ENCODE measurements at regions not wholly inside any gene's neighbourhood (a gene's known extent, or its start where the extent isn't known, plus 50 kb on each side); places are given as distances from the start of the nearest gene placed in this dataset.

- ATAC-seq (ENCODE audit: insufficient read depth, low read depth) (no peak), DNase-seq (no peak)
- no peaks in the 10 kb centered on the region for H3K9me3 ChIP-seq (ENCODE audit: insufficient read depth, low read length, severe bottlenecking)
- no peaks in the 10 kb centered on the region for H4K20me1 ChIP-seq (ENCODE audit: insufficient read depth, low read length)
- no peak overlapping the region for H3K27ac ChIP-seq (ENCODE audit: low read length)
- no peak overlapping the region for H3K4me2 ChIP-seq (ENCODE audit: insufficient read depth, low read length)
- no peak overlapping the region for H3K9ac ChIP-seq (ENCODE audit: low read depth, low read length)
- no peaks in the 10 kb centered on the region for H3K36me3 ChIP-seq (ENCODE audit: insufficient read depth, low read length)
- H2AFZ ChIP-seq (ENCODE audit: low read depth, low read length), result no peak overlapping the region
- H3K79me2 ChIP-seq (ENCODE audit: insufficient read depth, low read length), result no peaks in the 10 kb centered on the region
- no peak overlapping the region for H3K4me3 ChIP-seq (ENCODE audit: low read depth in 1 of 2, low read length in 2 of 2)
- no peak for TF ChIP-seq CTCF (IDR thresholded peaks at IDR 0.05; ENCODE audit: borderline replicate concordance, extremely low read depth, low read length, poor library complexity, severe bottlenecking)
- TF ChIP-seq EZH2 (IDR thresholded peaks at IDR 0.05; ENCODE audit: borderline replicate concordance, low read depth, low read length, severe bottlenecking), result no peak
- no peaks in the 10 kb centered on the region for H3K4me1 ChIP-seq (ENCODE audit: insufficient read depth, low read length)
- H3K27me3 ChIP-seq (ENCODE audit: insufficient read depth, low read length, poor library complexity), result no peaks in the 10 kb centered on the region
Observed at GRCh38 chr3:117106396-117106795, 396.8 kb downstream of the TUSC7 start.

DNA sequence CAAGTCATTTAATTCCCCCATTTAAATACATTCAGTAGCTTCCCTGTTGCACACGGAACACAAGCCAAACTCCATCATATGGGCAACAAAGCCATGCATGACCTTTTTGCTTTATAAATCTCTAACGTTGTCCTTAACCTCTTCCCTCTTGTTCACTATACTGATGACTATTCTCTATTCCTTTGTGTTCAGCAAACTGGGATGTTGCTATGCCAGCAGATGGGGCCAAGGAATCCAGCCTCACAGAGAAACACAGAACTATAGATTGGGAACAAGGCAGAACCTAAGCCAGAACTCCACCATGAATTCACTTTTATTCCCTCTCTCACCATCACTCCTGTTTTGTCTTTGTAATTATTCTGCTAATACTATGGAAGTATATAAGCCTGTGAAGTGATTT lies 398.4 kb downstream of the TUSC7 start:
- Histone ChIP-seq H4K20me1 (ENCODE audit: insufficient read depth, low read length) (no peaks in the 10 kb centered on the region), H2AFZ (ENCODE audit: low read depth, low read length) (no peak overlapping the region), H3K4me1 (ENCODE audit: insufficient read depth, low read length) (no peaks in the 10 kb centered on the region), H3K9me3 (ENCODE audit: insufficient read depth, low read length, severe bottlenecking) (no peaks in the 10 kb centered on the region), H3K4me2 (ENCODE audit: insufficient read depth, low read length) (no peak overlapping the region), H3K9ac (ENCODE audit: low read depth, low read length) (no peak overlapping the region), H3K79me2 (ENCODE audit: insufficient read depth, low read length) (no peaks in the 10 kb centered on the region), H3K27me3 (ENCODE audit: insufficient read depth, low read length, poor library complexity) (no peaks in the 10 kb centered on the region), H3K4me3 (ENCODE audit: low read depth in 1 of 2, low read length in 2 of 2) (no peak overlapping the region), H3K36me3 (ENCODE audit: insufficient read depth, low read length) (no peaks in the 10 kb centered on the region), H3K27ac (ENCODE audit: low read length) (no peak overlapping the region)
- DNase-seq (no peak), ATAC-seq (ENCODE audit: insufficient read depth, low read depth) (no peak)
- TF ChIP-seq EZH2 (IDR thresholded peaks at IDR 0.05; ENCODE audit: borderline replicate concordance, low read depth, low read length, severe bottlenecking) (no peak), CTCF (IDR thresholded peaks at IDR 0.05; ENCODE audit: borderline replicate concordance, extremely low read depth, low read length, poor library complexity, severe bottlenecking) (no peak)

GRCh38 chr3:117109178-117109577 lies 399.6 kb downstream of the TUSC7 start:
- DNase-seq (no peak), ATAC-seq (ENCODE audit: insufficient read depth, low read depth) (no peak)
- Histone ChIP-seq H3K4me3 (ENCODE audit: low read depth in 1 of 2, low read length in 2 of 2) (no peak overlapping the region), H4K20me1 (ENCODE audit: insufficient read depth, low read length) (no peaks in the 10 kb centered on the region), H3K9ac (ENCODE audit: low read depth, low read length) (no peak overlapping the region), H3K4me1 (ENCODE audit: insufficient read depth, low read length) (no peaks in the 10 kb centered on the region), H3K27me3 (ENCODE audit: insufficient read depth, low read length, poor library complexity) (no peaks in the 10 kb centered on the region), H3K79me2 (ENCODE audit: insufficient read depth, low read length) (no peaks in the 10 kb centered on the region), H3K36me3 (ENCODE audit: insufficient read depth, low read length) (no peaks in the 10 kb centered on the region), H3K27ac (ENCODE audit: low read length) (no peak overlapping the region), H2AFZ (ENCODE audit: low read depth, low read length) (no peak overlapping the region), H3K9me3 (ENCODE audit: insufficient read depth, low read length, severe bottlenecking) (no peaks in the 10 kb centered on the region), H3K4me2 (ENCODE audit: insufficient read depth, low read length) (no peak overlapping the region)
- TF ChIP-seq CTCF (IDR thresholded peaks at IDR 0.05; ENCODE audit: borderline replicate concordance, extremely low read depth, low read length, poor library complexity, severe bottlenecking), result no peak
- no peak for TF ChIP-seq EZH2 (IDR thresholded peaks at IDR 0.05; ENCODE audit: borderline replicate concordance, low read depth, low read length, severe bottlenecking)
